ENCODE measurements at regions not wholly inside any gene's neighbourhood (a gene's known extent, or its start where the extent isn't known, plus 50 kb on each side); places are given as distances from the start of the nearest gene placed in this dataset.
A peak's percentile ranks its signal among the peaks of the same experiment; 100 is the strongest.
"Not testable (repeated sequence)": the region's sequence is repeated elsewhere in the genome, so short reads cannot be mapped to it uniquely, and the experiment has no call there.

DNA sequence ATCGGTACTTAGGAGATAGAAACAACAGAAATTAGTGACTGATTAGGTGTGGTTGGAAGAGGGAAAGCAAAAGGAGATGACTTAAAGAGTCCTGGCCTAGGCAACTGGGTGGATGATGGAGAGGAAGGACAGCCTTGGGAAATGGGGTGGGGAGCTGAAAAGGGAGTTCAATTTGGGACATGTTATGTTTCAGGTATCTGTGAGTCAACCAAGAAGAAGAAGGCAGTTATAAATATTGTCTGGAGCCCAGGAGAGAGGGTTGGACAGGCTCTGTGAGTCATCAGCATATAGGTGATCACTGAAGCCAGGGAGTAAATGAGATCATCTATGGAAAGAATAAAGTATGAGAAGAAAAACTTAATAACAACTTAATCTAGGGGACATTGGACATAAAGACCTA, 357.7 kb downstream of the NPR3 start:
- DNase-seq (ENCODE audit: low spot score): no peak

DNA sequence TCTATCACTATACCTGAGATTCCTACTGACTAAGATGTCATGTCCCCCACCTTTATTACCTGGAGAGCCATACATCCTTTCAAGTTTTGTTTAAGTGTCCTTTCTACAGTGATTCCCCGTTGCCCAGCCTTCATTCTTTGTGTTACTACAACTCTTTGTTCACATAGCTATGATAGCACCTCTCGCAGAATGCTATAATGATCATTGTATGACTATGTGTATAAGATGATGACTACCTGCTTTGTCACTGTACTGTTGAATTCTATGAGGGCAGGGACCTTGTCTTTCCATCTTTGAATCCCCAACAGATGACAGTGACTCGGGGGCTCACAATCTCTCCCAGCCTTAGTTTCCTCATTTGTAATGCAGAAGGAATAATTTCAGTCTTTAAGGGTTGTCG, 361.2 kb downstream of the NPR3 start:
- no peak for DNase-seq (ENCODE audit: low spot score)

- peak; percentile 28 for DNase-seq (ENCODE audit: low spot score)
Observed at GRCh38 chr5:33072726-33073125, 361.6 kb downstream of the NPR3 start.

- DNase-seq (ENCODE audit: low spot score): no peak
Observed at GRCh38 chr5:33073881-33074327, 362.8 kb downstream of the NPR3 start.

DNA sequence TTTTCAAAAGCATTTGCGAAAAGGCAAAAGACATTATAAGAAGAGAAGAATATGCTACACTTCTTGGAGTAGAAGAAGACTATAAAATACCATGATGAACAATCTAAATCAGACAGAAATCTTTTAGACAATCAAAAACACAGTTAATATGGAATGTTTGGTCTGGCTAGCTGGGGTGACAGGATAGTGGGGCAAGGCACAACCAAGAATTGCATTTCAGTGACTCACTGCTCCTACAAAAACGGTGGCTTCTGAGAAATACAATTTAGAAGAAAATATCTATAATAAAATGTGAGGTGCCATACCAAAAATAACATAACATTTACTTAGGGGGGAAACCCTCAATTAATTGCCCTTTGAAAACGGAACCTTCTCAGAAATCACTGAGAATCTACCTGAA, 363.4 kb downstream of the NPR3 start:
- no peak for DNase-seq (ENCODE audit: low spot score)

DNA sequence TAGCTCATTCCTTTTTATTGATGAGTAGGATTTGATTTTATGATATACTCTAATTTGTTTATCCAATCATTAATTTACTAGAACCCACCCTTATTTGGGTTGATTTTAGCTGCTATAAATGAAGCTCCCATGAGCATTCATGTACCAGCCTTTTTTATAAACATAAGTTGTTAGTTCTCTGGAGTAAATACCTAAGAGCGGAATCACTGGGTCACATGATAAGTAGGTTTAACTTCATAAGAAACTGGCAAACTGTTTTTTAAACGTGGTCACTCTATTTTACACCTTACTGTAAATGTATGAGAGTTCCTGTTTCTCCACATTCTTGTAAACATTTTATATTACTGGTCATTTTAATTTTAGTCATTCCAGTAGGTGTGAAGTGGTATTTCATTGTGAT, 364.6 kb downstream of the NPR3 start:
- DNase-seq (ENCODE audit: low spot score): no peak

DNA sequence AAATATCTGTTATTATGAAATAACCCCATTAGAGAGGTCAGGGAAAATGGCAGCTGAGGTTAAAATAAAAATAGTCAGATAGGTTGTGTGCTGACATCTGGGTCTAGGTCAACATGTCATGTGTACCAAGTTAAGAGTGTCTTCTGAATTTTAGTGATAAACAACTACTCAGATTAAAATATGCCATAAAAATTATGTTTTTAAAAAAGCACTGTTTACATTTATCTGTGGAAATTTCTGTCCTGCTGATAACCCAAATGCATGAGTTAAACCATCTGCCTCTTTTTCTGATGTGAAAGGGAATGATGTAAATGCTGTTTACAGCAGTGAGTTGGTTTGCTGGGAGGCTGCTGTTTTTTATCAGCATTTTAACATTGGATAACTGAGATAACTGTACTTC, 361.2 kb upstream of the TARS1 start:
- peak; percentile 91 for DNase-seq (ENCODE audit: low spot score)

DNA sequence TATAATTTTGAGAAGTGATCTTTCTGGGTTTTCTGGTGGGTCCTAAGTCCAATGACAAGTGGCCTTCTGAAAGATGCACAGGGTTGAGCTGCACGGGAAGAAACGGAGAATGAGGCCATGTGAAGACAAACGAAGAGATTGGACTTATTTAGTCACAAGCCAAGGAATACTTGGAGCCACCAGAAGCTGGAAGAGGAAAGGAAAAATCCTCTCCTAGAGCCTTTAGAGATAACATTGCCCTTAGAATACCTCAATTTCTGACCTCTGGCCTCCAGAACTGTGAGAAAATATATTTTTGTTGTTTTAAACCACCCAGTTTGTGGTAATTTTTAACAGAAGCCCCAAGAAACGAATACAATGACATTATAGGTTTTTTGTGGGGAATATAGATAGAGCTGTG, 360.5 kb upstream of the TARS1 start:
- no peak for DNase-seq (ENCODE audit: low spot score)

GRCh38 chr5:33088176-33088575, 352.6 kb upstream of the TARS1 start:
- no peak for DNase-seq (ENCODE audit: low spot score)

DNA sequence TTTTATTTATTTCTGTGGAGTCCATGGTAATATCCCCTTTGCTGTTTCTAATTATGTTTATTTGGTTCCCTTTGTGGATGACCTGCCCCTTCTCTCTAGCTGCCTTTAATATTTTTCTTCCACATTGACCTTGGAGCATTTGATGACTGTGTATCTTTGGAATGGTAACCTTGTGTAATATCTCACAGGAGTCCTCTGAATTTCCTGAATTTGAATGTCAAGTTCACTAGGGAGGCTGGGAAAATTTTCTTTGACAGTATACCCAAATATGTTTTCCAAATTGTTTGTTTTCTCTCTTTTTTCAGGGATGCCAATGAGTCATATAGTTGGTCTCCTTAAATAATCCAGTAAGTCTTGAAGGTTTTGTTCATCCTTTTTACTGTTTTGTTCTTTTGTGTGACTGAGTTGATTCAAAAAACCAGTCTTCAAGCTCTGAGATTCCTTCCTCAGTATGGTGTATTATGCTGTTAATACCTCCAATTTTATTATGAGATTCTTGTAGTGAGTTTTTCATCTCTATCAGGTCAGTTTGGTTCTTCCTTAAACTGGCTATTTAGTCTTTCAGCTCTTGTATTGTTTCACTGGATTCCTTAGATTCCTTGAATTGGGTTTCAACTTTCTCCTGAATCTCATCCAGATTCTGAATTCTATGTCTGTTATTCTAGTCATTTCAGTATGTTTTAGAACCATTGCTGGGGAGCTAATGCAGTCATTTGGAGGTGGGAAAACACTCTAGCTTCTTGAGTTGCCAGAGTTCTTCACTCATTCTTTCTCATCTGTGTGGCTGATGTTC, 349.0 kb upstream of the TARS1 start:
- no peak for DNase-seq (ENCODE audit: low spot score)

- no peak for DNase-seq (ENCODE audit: low spot score)
Observed at GRCh38 chr5:33092719-33093118, 348.0 kb upstream of the TARS1 start.

GRCh38 chr5:33102551-33102950, 338.2 kb upstream of the TARS1 start:
- no peak for DNase-seq (ENCODE audit: low spot score)

DNA sequence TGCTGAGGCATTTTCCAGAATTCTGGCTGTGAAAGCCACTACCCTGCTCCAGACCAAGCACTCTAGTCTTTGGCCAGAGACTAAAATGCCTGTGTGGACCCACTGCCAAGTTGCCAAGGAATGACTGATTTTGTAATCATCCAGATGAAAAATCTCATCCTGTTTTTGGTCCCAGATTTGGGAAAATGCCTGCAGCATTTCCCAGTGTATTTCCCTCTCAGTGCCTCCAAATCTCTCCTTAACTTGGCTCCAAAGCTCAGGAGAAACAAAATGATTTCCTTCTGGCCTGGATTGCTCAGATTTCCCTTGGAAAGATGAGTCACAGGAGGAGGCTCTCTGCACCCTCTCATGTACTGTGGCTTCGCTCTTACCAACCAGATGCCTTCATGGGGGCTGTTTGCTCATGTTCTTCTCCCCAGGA, 335.2 kb upstream of the TARS1 start:
- DNase-seq (ENCODE audit: low spot score): no peak

DNA sequence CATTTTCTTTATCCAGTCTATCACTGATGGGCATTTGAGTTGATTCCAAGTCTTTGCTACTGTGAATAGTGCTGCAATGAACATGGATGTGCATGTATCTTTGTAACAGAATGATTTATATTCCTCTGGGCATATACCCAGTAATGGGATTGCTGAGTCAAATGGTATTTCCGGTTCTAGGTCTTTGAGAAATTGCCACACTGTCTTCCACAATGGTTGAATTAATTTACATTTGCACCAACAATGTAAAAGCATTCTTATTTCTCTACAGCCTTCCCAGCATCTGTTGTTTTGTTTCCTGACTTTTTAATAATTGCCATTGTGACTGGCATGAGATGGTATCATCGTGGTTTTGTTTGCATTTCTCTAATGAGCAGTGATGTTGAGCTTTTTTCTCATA, 330.3 kb upstream of the TARS1 start:
- not testable (repeated sequence) for DNase-seq (ENCODE audit: low spot score)

DNA sequence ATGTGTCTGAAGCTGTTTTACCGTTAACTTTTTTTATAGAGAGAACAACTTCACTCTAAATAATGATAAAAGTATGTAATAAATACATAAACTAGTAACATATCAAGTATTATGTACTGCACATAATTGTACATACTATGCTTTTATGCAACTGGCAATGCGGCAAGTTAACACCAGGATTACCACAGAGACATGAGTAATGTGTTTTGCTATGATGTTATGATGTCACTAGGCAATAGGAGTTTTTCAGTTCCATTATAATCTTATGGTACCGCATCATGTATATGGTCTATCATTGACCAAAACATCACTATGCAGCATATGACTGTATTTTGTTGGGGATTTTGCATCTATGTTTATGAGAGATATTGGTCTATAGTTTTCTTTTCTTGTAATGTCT, 326.4 kb upstream of the TARS1 start:
- no peak for DNase-seq (ENCODE audit: low spot score)

DNA sequence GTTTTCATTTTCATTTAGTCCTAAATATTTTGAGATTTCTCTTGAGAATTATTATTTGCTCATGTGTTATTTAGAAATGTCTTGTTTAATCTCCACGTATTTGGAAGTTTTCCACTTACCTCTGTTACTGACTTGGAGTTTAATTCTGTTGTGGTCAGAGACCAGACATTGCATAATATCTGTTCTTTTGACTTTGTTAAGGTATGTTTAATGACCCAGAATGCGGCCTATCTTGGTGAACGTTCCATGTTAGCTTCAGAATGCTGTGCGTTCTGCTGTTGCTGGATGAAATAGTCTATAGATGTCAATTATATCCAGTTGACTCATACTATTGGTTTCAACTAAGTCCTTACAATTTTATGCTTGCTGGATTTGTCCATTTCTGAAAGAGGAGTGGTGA, 325.3 kb upstream of the TARS1 start:
- DNase-seq (ENCODE audit: low spot score): no peak

DNA sequence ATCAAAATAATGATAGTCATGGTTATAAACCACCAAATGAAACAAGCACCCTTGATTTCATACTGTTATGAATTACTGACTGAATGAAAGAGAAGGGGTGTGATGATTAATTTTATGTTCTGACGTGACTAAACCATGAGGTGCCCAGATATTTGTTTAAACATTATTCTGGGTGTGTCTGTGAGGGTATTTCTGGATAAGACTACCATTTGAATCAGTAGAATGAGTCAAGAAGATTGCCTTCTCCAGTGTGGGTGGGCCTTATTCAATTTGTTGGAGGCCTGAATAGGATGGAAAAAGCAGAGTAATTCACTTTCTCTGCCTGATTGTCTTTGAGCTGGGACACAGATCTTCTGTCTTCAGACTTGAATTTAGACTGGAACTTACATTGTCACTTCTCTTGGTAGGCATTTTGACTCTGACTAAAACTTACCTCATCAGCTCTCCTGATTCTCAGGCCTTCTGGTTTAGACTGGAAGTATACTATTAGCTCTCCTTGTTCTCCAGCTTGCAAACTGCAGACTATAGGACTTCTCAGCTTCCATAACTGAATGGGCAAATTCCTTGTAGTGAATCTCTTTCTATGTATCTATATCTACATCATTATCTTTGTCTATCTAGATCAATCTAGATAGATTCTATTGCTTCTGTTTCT, 321.9 kb upstream of the TARS1 start:
- DNase-seq (ENCODE audit: low spot score): no peak

DNA sequence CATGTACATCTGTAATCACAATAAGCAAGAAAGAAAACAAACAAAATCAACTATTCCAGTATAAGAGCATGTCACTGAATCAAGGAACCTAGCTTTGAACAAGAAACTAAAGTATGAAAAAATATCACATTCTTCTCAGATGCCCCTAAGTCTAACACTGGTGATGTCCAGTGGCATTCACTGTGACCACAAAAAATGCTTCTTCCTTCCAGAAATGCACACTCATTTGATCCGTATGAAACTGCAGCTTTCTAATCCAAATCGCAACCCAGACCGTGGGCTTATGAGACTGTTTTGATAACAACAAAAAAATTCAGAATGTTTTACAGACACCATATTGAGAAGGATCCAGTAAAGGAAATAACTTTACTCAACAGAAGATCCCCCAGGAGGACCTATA, 320.1 kb upstream of the TARS1 start:
- peak; percentile 6 for DNase-seq (ENCODE audit: low spot score)

DNA sequence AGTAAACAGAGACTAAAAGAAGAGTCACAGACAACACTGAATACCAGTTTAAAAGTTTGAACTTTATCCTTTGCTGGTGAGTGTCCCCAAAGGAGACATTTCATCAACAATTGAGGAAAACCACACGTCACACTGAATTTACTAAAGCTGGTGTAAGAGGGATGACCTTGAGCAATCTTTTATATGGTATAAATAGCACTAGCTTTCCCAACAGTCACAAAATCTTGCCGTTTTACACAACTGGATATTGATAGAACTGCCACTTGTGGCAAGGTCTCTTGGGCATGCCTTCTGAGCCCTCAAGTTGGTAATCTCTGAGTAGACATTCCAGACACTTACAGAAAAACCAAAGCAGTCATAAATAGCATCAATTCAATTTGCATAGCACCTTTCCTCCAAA, 311.5 kb upstream of the TARS1 start:
- DNase-seq (ENCODE audit: low spot score): no peak

GRCh38 chr5:33136785-33137184, 304.0 kb upstream of the TARS1 start:
- no peak for DNase-seq (ENCODE audit: low spot score)

- DNase-seq (ENCODE audit: low spot score): not testable (repeated sequence)
Observed at GRCh38 chr5:33138145-33138544, 302.6 kb upstream of the TARS1 start.

GRCh38 chr5:33143405-33144123, 297.2 kb upstream of the TARS1 start:
- DNase-seq (ENCODE audit: low spot score): no peak

- DNase-seq (ENCODE audit: low spot score): no peak
Observed at GRCh38 chr5:33146881-33147280, 293.9 kb upstream of the TARS1 start.

Data from umbilical cord (tissue), 1 donor.